GM19372 (cell line): ENCODE measurements at regions not wholly inside any gene's neighbourhood (a gene's known extent, or its start where the extent isn't known, plus 50 kb on each side); places are given as distances from the start of the nearest gene placed in this dataset.

ENCODE experiments used
- ATAC-seq: cut with Tn5 transposase; IDR thresholded peaks from one replicate; pipeline ENCODE4 v1.9.1; 2021; ENCODE audit warnings: mild to moderate bottlenecking, low read depth, moderate library complexity; ENCODE audit not compliant: unreplicated experiment

- no peak for ATAC-seq
These were observed 232.7 kb upstream of the SNX7 start for GRCh38 chr1:98428864-98429263.

GRCh38 chr1:98427664-98428063, 233.9 kb upstream of the SNX7 start:
- no peak for ATAC-seq

GRCh38 chr1:98426092-98426491, 235.4 kb upstream of the SNX7 start:
- no peak for ATAC-seq

- ATAC-seq = no peak
These were observed 238.7 kb upstream of the SNX7 start for GRCh38 chr1:98422816-98423215.

- ATAC-seq = no peak
These were observed 240.5 kb upstream of the SNX7 start for GRCh38 chr1:98421085-98421435.

GRCh38 chr1:98420376-98421084, 241.0 kb upstream of the SNX7 start:
- no peak for ATAC-seq

GRCh38 chr1:98417820-98418219, 243.7 kb upstream of the SNX7 start:
- no peak for ATAC-seq

GRCh38 chr1:98410082-98410481, 251.4 kb upstream of the SNX7 start:
- no peak for ATAC-seq

GRCh38 chr1:98406352-98407088, 255.0 kb upstream of the SNX7 start:
- ATAC-seq = no peak

GRCh38 chr1:98405581-98406074, 255.9 kb upstream of the SNX7 start:
- peak; percentile 65 for ATAC-seq

GRCh38 chr1:98404866-98405265, 256.7 kb upstream of the SNX7 start:
- no peak for ATAC-seq

GRCh38 chr1:98403963-98404480, 257.5 kb upstream of the SNX7 start:
- ATAC-seq = no peak

GRCh38 chr1:98402860-98403259, 258.7 kb upstream of the SNX7 start:
- ATAC-seq = no peak

GRCh38 chr1:98400446-98400845, 261.1 kb upstream of the SNX7 start:
- ATAC-seq = no peak

- ATAC-seq = no peak
These were observed 262.3 kb upstream of the SNX7 start for GRCh38 chr1:98399218-98399617.

GRCh38 chr1:98398649-98399048, 262.9 kb upstream of the SNX7 start:
- ATAC-seq = no peak

- no peak for ATAC-seq
These were observed 263.4 kb upstream of the SNX7 start for GRCh38 chr1:98398092-98398491.

- ATAC-seq = no peak
These were observed 267.8 kb upstream of the SNX7 start for GRCh38 chr1:98393719-98394118.

GRCh38 chr1:98391175-98391574, 270.3 kb upstream of the SNX7 start:
- ATAC-seq = no peak

- ATAC-seq = no peak
These were observed 271.7 kb upstream of the SNX7 start for GRCh38 chr1:98389809-98390208.

- ATAC-seq = no peak
These were observed 273.1 kb upstream of the SNX7 start for GRCh38 chr1:98388441-98388840.

- no peak for ATAC-seq
These were observed 273.8 kb upstream of the SNX7 start for GRCh38 chr1:98387701-98388100.
